EL (cell line): ENCODE measurements at regions not wholly inside any gene's neighbourhood (a gene's known extent, or its start where the extent isn't known, plus 50 kb on each side); places are given as distances from the start of the nearest gene placed in this dataset.
"Not testable (repeated sequence)": the region's sequence is repeated elsewhere in the genome, so short reads cannot be mapped to it uniquely, and the experiment has no call there.

ENCODE experiments used
- DNase-seq: peaks from one replicate; pipeline ENCODE4 v3.0.0-alpha.2; 2016

- DNase-seq = peak; percentile 27
Observed at GRCh38 chr6:121884091-121884490, 448.6 kb downstream of the GJA1 start.

DNA sequence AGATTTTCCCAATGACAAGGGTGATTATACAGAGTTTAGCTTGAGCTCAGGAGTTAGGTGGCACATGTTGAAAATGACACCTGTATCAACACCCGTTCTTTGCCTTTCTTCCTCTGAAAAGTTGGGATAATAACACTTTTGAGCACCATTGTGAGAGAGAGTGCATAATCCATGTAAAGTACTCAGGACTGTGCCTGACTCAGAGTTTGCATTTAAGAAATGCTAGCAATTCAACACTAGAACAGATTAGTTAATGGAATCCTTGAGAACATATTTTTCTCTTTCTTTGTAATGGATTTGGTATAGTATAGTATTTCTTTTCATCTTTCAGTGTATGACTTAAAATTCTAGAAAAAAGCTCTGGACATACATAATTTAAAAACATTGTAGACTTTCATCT lies 449.2 kb downstream of the GJA1 start:
- no peak for DNase-seq

- DNase-seq = no peak
Observed at GRCh38 chr6:121885399-121886152, 450.1 kb downstream of the GJA1 start.

DNA sequence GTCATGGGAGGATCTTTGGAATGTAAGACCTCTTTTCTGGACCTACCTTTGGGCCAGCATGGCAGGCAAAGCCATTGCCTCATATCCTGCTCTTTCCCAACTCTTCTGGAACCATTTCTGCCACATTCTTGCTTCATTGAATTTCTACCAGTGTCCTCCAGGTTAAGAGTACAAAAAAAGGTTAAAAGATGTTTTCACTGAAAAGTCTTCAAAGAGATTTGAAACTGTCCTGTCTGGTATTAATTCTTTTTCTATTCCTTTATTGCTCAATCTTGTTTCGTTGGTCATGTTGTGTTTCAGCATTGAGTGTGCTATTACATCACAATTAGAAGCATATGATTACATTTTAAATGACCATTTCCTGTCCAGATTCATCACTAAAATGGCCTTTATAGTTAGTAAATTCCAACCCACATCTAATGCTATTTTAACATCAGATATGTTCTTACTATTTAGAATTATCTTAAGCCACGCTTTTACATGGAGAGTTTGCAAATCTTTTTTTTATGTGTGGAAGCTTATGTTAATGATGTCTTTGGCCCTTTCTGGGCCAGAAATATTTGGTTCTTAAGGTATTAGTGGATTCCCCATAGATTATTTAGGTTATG lies 450.9 kb downstream of the GJA1 start:
- DNase-seq = peak; percentile 5

DNA sequence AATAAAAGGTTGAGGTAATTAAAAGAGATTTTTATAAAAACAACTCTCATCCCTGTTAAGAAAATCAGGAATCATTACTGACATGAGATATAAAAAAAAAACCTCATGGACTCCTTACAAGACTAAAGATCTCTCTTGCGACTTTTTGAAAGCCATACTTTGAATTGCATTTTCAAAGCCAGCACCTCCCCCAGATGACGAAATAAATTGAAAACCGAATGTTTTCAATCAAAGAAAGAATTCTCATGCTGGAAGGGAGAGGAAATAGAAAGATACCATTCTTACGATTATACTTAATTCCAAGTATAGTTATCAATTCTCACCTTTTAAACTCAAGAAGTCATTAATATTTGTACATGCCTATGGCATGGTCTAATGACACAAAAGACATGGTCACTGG lies 452.3 kb downstream of the GJA1 start:
- DNase-seq = no peak

DNA sequence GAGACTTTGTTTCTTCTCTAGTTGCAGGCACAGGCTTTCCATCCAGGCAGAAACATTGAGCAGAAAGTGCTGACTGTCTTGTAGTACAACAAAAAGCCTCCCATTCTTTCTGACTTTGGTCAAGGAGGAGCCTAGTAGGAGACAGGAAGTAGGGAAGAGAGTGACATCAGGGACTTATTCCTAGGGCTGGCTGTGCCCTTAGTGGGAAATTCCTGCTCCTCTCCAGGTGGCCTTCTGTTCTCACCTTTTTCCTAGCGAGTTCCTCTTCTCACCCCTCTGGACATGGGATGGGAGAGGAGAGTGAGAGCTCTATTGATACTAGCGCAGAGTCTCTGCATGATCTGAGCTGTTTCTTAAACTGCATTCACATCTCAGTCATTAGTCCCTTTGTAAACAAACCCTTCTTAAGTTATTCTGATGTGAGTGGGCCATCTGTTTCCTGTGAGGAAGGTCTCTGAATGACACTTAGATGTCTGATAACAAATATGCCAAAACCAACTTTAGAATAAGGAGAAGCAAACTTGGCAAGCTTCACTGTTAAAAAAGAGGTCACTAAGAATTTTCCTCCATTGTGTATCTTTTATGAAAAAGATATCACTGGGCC lies 455.0 kb downstream of the GJA1 start:
- no peak for DNase-seq

GRCh38 chr6:121895731-121896130 lies 460.3 kb downstream of the GJA1 start:
- not testable (repeated sequence) for DNase-seq

- peak; percentile 33 for DNase-seq
Observed at GRCh38 chr6:121896363-121896762, 460.9 kb downstream of the GJA1 start.

DNA sequence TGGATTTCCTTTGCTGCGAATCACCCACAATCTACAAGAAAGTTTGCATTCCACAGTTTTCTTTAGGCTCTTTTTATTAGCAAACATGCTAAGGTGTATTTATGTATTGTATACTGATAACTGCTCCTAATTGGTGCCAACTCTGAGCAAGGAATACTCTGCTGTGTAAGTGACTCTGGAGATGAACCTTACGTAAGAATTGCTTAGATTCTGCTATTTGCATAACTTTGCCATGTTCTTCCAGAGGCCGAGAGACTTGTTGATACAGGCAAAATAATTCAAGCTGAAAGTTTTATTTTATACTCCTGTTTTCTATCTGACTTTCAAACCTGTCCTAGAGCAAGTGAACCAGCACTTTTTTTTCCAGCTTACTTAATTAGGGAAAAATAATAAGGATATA lies 461.3 kb downstream of the GJA1 start:
- DNase-seq = no peak

- peak; percentile 23 for DNase-seq
Observed at GRCh38 chr6:121897337-121897760, 461.9 kb downstream of the GJA1 start.

- DNase-seq = no peak
Observed at GRCh38 chr6:121901432-121901831, 466.0 kb downstream of the GJA1 start.

GRCh38 chr6:121904559-121904958 lies 469.1 kb downstream of the GJA1 start:
- no peak for DNase-seq

GRCh38 chr6:121912905-121913304 lies 477.5 kb downstream of the GJA1 start:
- DNase-seq = peak; percentile 29

GRCh38 chr6:121917263-121917829 lies 481.9 kb downstream of the GJA1 start:
- DNase-seq = no peak

DNA sequence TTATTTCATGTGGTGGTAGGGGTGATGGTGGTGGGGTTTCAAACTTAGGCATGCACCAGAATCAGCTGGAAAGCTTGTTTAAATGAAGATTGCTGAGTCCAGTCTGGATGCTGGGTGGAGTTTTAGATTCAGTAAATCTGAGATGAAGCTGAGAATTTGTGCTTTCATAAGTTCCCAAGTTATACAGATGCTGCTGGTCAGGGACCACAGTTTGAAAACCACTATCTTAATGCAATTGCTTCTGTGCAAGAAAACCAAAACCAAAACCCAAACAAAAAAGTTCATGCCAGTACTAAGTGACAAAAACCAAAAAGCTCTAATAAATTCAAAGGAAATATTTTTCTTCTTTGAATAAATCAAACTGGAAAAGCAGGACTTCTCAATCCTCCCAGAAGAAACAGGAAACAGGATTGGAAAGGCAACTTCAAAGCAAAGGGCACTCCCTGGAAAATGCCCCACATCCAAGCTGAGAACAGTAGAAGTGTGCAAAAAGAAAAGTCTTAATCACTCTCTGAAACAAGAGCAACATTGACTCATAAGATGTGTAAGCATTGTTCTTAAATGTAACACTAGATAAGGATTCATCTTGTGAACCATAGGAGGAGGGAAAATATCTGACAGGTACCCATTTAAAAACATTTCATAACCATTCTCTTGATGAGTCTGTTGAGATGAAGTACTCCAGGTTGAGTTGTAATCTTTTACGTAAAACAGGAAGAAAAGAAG lies 481.5 kb upstream of the HSF2 start:
- DNase-seq = no peak

DNA sequence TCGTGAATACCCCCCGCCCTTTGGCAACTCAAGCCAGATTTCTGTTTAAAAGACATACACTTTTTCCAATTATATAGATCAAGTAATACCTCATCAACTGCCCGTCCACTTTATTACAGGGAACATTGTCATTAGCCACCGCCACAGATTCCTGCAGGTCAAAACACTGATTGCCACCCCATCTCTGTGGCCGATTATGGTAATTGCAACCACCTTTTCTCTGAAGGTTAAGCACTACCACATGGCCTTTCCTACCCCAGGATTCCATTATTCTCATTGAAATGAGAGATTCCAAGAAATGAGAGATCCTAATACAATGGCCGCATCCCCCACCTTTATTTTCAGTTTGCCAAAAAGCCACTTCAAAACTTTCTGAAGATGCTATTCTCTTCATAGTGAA lies 478.8 kb upstream of the HSF2 start:
- no peak for DNase-seq

GRCh38 chr6:121925024-121925423 lies 474.4 kb upstream of the HSF2 start:
- DNase-seq = no peak

DNA sequence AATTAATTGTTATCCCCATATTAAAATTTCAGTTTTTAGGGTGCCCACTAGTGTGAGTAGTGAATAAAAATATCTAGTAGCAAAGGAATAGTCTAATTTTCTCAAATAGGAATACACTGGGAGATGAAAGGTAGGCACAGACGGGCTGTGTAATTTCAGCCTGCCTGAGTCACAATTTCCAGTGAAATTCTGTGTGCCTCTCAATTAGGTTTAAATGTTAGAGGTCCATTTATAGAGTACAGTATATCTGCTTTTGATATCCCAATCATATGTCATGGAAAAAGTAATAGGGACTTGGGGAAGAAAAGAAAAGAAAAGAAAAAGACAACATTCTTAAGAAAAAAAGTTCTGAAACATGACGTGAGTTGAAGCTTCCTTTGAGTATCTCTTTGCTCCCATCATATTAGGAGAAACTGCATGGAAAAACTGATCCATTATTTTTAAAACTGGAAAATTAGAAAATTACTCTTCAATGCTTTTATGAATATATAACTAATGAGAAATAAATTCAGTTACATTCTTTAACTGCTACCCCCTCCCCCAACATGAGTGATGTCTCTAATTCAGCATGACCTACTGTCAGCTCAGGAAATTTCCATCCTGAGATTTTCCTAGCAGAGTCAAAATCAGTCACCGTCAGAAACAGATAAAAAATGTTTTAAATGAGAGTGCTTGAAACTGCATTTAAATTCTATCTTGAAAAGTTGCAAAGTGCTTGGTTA lies 473.8 kb upstream of the HSF2 start:
- no peak for DNase-seq

DNA sequence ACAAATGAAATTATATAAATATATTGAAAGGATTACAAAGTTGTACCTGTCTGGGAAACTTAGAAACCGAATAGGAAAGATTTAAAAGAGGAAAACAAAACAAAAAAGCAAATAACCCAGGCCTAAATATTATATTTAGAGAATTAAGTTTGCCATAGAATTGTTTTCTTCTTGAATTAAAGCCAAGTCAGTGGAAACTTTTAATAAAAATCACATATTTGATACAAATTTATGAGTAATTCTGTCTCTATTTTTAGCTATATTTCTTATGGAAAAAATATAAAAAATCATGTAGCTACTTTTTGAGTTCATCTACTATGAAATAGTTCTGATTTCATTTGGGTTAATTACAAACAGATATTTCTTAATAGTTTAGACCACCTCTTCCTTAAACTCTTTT lies 470.2 kb upstream of the HSF2 start:
- DNase-seq = no peak

DNA sequence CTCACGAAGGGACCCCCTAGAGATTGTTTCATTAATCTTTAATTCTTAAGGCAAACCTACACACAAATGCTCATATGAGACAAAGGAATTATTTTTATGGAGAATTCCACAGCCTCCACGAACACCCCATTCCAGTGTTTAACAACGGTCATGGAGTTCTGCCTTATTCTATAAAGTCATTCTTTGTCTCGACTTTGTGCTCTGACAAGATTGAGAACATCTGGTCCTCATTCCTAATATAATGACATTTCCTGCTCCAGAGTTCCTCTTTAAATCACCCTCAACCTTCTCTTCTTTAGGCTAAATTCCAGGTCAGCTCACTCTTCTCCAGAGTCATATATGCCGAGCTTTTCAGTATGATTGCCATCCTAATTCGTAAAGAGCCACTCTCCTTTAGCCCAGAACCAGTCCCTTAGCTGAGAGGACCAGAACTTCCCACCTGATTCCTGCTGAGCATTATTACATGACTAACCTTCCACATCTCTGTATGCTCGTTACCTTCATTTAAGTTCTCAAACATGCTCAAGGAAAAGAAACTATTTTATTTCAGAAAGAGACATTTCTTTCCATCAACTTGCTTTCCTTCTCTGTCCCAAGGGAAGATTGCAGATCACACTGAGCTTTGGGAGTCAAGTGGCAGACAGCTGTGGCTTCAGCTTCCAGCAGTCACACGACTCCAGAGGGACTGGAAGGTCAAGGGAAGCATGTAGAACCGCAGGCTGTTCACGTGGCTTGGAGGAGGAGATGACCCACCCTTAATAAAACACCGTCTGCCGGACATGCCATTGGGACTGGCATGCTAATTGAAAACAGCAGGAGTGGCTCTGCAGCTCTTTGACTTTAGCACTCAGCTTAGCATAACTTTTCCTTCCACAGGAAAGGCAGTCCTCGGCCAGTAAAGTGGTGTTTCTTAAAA lies 467.1 kb upstream of the HSF2 start:
- DNase-seq = peak; percentile 98

DNA sequence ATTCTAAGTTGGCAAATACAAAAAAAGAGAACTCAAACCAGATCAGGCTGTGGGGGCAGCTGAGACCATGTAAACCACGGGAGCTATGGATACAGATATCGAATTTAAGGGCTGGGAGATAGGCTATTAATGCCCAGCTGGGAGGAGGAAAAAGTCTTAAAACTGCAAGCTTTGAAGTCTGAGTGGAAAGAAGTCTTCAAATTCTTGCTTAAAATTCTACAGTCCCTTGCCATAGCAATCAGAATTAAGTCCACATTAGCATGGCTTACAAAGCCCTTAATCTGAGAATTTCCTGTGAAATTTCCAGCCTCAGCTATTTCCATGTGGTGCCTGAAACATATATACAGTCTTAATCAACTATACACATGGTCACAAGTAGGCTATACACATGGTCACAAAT lies 465.0 kb upstream of the HSF2 start:
- DNase-seq = no peak

DNA sequence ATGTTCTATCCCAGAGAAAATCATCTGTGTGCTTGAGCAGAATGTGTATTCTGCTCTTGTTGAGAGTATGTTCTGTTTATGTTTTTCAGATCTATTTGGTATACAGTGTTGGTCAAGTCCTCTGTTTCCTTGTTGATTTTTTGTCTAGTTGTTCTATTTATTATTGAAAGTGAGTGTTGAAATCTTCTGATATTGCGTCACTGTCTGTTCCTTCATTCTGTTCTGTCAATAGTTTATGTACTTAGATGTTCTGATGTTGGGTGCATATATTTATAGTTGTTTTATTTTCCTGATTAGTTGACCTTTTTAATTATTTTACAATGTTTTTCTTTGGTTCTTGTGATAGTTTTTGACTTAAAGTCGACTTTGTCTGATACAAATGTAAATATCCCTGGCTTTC lies 458.7 kb upstream of the HSF2 start:
- no peak for DNase-seq
